Endodermal cell (in vitro differentiated cells): ENCODE measurements at regions not wholly inside any gene's neighbourhood (a gene's known extent, or its start where the extent isn't known, plus 50 kb on each side); places are given as distances from the start of the nearest gene placed in this dataset.
A peak's percentile ranks its signal among the peaks of the same experiment; 100 is the strongest.
"Not testable (repeated sequence)": the region's sequence is repeated elsewhere in the genome, so short reads cannot be mapped to it uniquely, and the experiment has no call there.

ENCODE experiments used
- DNase-seq: peaks from one replicate; pipeline ENCODE4 v3.0.0-alpha.2; 2017
- H3K27ac ChIP-seq: 2 replicates; pipeline ENCODE4 v1.5.1; 2013; ENCODE audit warnings: mild to moderate bottlenecking, low read depth, low read length, moderate library complexity
- H3K27me3 ChIP-seq: 2 replicates; pipeline ENCODE4 v1.6.1; 2013; ENCODE audit warnings: mild to moderate bottlenecking, low read length, moderate library complexity; ENCODE audit not compliant: insufficient read depth, control insufficient read depth, poor library complexity, severe bottlenecking
- H3K36me3 ChIP-seq: 2 replicates; pipeline ENCODE4 v1.7.0; 2013; ENCODE audit warnings: mild to moderate bottlenecking, low read length, moderate library complexity; ENCODE audit not compliant: control insufficient read depth, insufficient read depth
- H3K4me1 ChIP-seq: one replicate; pipeline ENCODE4 v1.7.0; 2013; ENCODE audit warnings: low read length; ENCODE audit not compliant: control insufficient read depth, insufficient read depth
- H3K4me3 ChIP-seq: 2 replicates; pipeline ENCODE4 v1.5.1; 2013; ENCODE audit warnings: mild to moderate bottlenecking, low read length, moderate library complexity
- H3K9ac ChIP-seq: 2 replicates; pipeline ENCODE4 v1.6.1; 2013; ENCODE audit warnings: mild to moderate bottlenecking, low read length, moderate library complexity; ENCODE audit not compliant: poor library complexity, severe bottlenecking; ENCODE audit errors: extremely low read depth
- H3K9me3 ChIP-seq: 2 replicates; pipeline ENCODE4 v1.6.1; 2013; ENCODE audit warnings: mild to moderate bottlenecking, low read length, moderate library complexity; ENCODE audit not compliant: control insufficient read depth
- H3K27ac Mint-ChIP-seq: 2 replicates; pipeline ENCODE4 v1.8.0; 2020; ENCODE audit warnings: mixed read lengths
- H3K27me3 Mint-ChIP-seq: 2 replicates; pipeline ENCODE4 v1.8.0; 2021; ENCODE audit warnings: mild to moderate bottlenecking, mixed read lengths; ENCODE audit not compliant: insufficient read depth
- H3K36me3 Mint-ChIP-seq: 2 replicates; pipeline ENCODE4 v1.8.0; 2020; ENCODE audit warnings: low read depth, mixed read lengths
- H3K4me1 Mint-ChIP-seq: 2 replicates; pipeline ENCODE4 v1.8.0; 2020; ENCODE audit warnings: mixed read lengths
- H3K4me3 Mint-ChIP-seq: 2 replicates; pipeline ENCODE4 v1.8.0; 2020; ENCODE audit warnings: mild to moderate bottlenecking, moderate library complexity, mixed read lengths
- H3K9me3 Mint-ChIP-seq: 2 replicates; pipeline ENCODE4 v1.8.0; 2020; ENCODE audit warnings: mild to moderate bottlenecking, mixed read lengths
- CTCF ChIP-seq: fragments of 200-600 bp; sonication (generic); conservative IDR thresholded peaks from 2 replicates; pipeline ENCODE4 v1.5.0; 2021; ENCODE audit warnings: antibody characterized with exemption, mild to moderate bottlenecking
- WGBS, 2 experiments: methylation state at CpG; one replicate each; pipeline versions ENCODE4 v1.1.5 to v1.1.7; 2013; ENCODE audit warnings: missing lambda C conversion rate in 2 of 2, mixed read lengths in 1 of 2; ENCODE audit not compliant: insufficient coverage in 1 of 2, insufficient read length in 1 of 2; 5-methylcytosine and 5-hydroxymethylcytosine counted together

DNA sequence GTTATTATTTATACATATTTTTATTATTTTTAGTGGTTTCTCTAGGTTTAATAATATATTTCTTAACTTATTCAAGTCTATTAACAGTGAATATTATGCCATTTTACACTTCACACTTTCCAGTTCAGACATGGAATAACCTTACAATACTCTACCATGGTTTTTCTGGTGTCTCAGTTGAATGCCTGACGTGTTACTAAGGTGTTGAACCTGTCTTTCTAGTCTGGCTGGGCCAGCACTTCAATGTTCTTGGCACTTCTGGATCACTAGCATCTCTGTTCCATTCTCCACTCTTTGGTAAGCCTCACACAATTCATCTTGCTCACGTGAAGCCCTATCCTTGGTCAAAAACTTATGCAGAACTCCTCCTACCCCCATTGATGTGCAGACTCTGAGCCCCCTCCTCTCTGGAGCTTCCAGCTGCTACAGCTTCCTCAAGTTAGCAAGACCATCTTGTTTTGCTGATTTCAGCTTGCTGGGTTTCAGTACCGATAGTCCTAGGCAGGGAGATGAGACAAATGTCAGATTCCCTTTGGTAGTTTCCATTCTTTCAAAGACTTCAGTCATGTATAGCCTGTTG, 243.1 kb downstream of the FBXO4 start:
- Mint-ChIP-seq H3K27ac (no peak overlapping the region), H3K4me3 (no peak overlapping the region), H3K4me1 (no peaks in the 10 kb centered on the region), H3K27me3 (no peaks in the 10 kb centered on the region), H3K36me3 (no peaks in the 10 kb centered on the region), H3K9me3 (peaks cover 4% of the 10 kb centered on the region)
- no peak overlapping the region for H3K4me3 ChIP-seq
- no peaks in the 10 kb centered on the region for H3K9me3 ChIP-seq
- TF ChIP-seq CTCF: no peak
- H3K36me3 ChIP-seq: no peaks in the 10 kb centered on the region
- H3K4me1 ChIP-seq: no peaks in the 10 kb centered on the region
- WGBS, 2 experiments: 39 to 69% methylated on average over 2 to 3 of the region's 3 CpGs
- H3K27me3 ChIP-seq: no peaks in the 10 kb centered on the region
- DNase-seq: peak; percentile 52
- no peak overlapping the region for H3K27ac ChIP-seq
- H3K9ac ChIP-seq: no peak overlapping the region

DNA sequence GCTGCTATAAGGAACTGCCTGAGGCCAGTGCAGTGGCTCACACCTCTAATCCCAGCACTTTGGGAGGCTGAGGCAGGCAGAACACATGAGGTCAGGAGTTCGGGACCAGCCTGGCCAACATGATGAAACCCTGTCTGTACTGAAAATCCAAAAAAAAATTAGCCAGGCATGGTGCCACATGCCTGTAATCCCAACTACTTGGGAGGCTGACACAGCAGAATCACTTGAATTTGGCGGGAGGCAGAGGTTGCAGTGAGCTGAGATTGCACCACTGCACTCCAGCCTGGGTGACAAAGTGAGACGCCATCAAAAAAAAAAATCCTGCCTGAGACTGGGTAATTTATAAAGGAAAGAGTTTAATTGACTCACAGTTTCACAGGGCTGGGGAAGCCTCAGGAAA, 247.1 kb upstream of the GHR start:
- not testable (repeated sequence) for DNase-seq, H3K27ac ChIP-seq, H3K9ac ChIP-seq, H3K4me1 Mint-ChIP-seq, H3K27ac Mint-ChIP-seq, H3K4me3 Mint-ChIP-seq, H3K4me3 ChIP-seq, H3K27me3 ChIP-seq, H3K4me1 ChIP-seq, H3K27me3 Mint-ChIP-seq, H3K36me3 ChIP-seq, H3K36me3 Mint-ChIP-seq
- H3K9me3 Mint-ChIP-seq: peaks cover 30% of the 10 kb centered on the region
- H3K9me3 ChIP-seq: peaks cover 14% of the 10 kb centered on the region
- WGBS, 2 experiments: 96 to 100% methylated on average over 3 of the region's 3 CpGs

DNA sequence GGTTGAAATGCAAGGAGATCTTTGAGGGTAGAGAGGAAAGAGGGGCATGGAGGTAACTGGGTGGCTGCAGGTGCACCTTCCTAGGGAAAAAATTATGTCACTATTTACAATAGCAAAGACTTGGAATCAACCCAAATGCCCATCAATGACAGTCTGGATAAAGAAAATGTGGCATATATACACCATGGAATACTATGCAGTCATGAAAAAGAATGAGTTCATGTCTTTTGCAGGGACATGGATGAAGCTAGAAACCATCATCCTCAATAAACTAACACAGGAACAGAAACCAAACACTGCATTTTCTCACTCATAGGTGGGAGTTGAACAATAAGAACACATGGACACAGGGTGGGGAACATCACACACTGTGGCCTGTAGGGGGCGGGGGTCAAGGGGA, 243.4 kb upstream of the GHR start:
- H3K4me1 ChIP-seq, H3K4me1 Mint-ChIP-seq, H3K36me3 ChIP-seq, H3K36me3 Mint-ChIP-seq, H3K9ac ChIP-seq, H3K27me3 Mint-ChIP-seq, DNase-seq, H3K4me3 ChIP-seq, H3K4me3 Mint-ChIP-seq, H3K27me3 ChIP-seq, H3K27ac Mint-ChIP-seq, H3K27ac ChIP-seq: not testable (repeated sequence)
- WGBS, 2 experiments: 44% methylated on average over 1 of the region's 1 CpG; no CpG with 5 or more reads in 1 of the 2 experiments
- peaks cover 14% of the 10 kb centered on the region for H3K9me3 ChIP-seq
- peaks cover 26% of the 10 kb centered on the region for H3K9me3 Mint-ChIP-seq

DNA sequence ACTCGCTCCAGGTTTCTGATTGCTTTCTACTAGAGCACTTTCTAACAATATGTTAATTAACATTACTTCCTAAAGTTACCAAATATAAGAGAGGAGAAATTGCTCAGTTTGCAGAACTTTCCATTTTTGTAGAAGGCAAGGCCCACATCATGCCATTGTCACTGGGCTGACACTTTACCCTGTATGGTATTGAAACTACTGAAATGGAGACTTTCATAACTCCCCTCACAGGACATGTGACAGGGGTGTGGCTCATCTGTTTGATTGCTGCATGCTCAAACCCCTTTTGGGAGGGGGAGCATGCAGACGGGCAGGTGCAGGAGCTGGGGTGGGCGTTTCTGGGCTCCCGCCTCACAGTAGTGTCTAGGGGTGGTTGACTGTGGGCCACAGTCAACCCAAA, 206.3 kb upstream of the GHR start:
- 88% methylated on average over 4 of the region's 4 CpGs; no CpG with 5 or more reads in 1 of the 2 experiments for WGBS, 2 experiments
- Histone ChIP-seq H3K4me1 (no peaks in the 10 kb centered on the region), H3K9ac (no peak overlapping the region), H3K27me3 (no peaks in the 10 kb centered on the region), H3K4me3 (no peak overlapping the region), H3K36me3 (no peaks in the 10 kb centered on the region), H3K9me3 (no peaks in the 10 kb centered on the region), H3K27ac (no peak overlapping the region)
- no peak for DNase-seq
- Mint-ChIP-seq H3K4me3 (no peak overlapping the region), H3K27ac (no peak overlapping the region), H3K9me3 (no peaks in the 10 kb centered on the region), H3K27me3 (no peaks in the 10 kb centered on the region), H3K36me3 (no peaks in the 10 kb centered on the region), H3K4me1 (no peaks in the 10 kb centered on the region)
- TF ChIP-seq CTCF: no peak
